ENCODE measurements at regions not wholly inside any gene's neighbourhood (a gene's known extent, or its start where the extent isn't known, plus 50 kb on each side); places are given as distances from the start of the nearest gene placed in this dataset.

DNA sequence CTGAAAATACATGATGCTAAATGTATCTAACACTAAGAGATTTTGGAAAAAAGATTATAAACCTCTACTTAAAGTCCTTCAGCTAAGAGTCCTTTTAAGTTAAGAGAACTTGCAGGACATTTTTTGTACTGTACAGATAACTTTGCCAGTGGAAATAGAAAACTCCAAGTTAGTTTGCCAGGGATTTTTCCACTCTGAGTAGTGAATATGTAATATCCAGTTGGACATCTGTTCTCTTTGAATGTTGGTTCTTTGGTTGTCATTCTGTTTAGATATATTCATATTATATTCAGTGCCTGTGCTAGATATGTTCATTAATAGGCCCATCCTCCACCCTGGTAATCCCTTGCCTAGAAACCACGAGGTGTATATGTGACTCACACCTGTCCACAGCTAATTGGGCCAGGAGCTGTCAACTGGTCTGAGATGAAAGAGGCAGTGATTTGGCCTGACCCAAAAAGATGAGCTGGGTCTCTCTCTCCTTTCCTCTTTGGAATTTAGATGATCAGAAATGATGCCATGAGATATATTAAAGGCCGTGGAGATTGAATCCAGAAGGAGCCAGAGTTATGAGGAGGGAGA, 261.0 kb upstream of the LRIG3 start:
- Histone ChIP-seq H3K18ac (ENCODE audit: low read depth, low read length) (no peak overlapping the region), H4K20me1 (ENCODE audit: insufficient read depth, low read length) (no peaks in the 10 kb centered on the region), H2AK5ac (ENCODE audit: low read depth, low read length) (no peak overlapping the region), H2BK120ac (ENCODE audit: low read depth, low read length) (no peak overlapping the region), H2BK20ac (ENCODE audit: low read depth, low read length) (no peak overlapping the region), H3K27ac (ENCODE audit: insufficient read depth, low read length) (no peak overlapping the region), H3K4me3 (ENCODE audit: insufficient read depth, low read depth, low read length) (no peak overlapping the region), H2BK5ac (ENCODE audit: low read depth, low read length, poor library complexity, severe bottlenecking) (no peak overlapping the region), H3K9ac (ENCODE audit: low read depth, low read length) (no peak overlapping the region), H2BK15ac (ENCODE audit: low read depth, low read length) (no peak overlapping the region), H3K79me1 (ENCODE audit: low read depth in 1 of 2, low read length in 2 of 2) (no peaks in the 10 kb centered on the region), H3K4ac (ENCODE audit: low read depth, low read length) (no peak overlapping the region), H2AFZ (replicated peaks; ENCODE audit: low read length, poor library complexity) (no peak overlapping the region), H4K5ac (ENCODE audit: low read depth, low read length) (no peak overlapping the region), H3K27me3 (ENCODE audit: control insufficient read depth, insufficient read depth, low read length) (no peaks in the 10 kb centered on the region), H3K56ac (ENCODE audit: extremely low read depth, insufficient read depth, low read length) (no peak overlapping the region), H3K36me3 (ENCODE audit: control insufficient read depth, insufficient read depth, low read length) (no peaks in the 10 kb centered on the region), H4K91ac (ENCODE audit: insufficient read depth, low read depth, low read length) (no peak overlapping the region), H2AK9ac (replicated peaks; ENCODE audit: low read depth, low read length, poor library complexity) (no peak overlapping the region), H3K4me1 (ENCODE audit: control insufficient read depth, insufficient read depth, low read length) (no peaks in the 10 kb centered on the region), H3K4me2 (ENCODE audit: low read depth, low read length) (no peak overlapping the region), H4K8ac (ENCODE audit: low read depth in 2 of 2, low read length in 2 of 2) (no peak overlapping the region), H3K23ac (ENCODE audit: low read depth, low read length) (no peak overlapping the region), H3K9me1 (ENCODE audit: insufficient read depth, low read length) (no peaks in the 10 kb centered on the region), H3K9me3 (ENCODE audit: control insufficient read depth, insufficient read depth, low read length) (no peaks in the 10 kb centered on the region), H3K14ac (replicated peaks; ENCODE audit: low read depth, low read length) (no peak overlapping the region)
- ChIA-PET CTCF (no interaction called here), POLR2A (ENCODE audit: unreplicated experiment) (no interaction called here)
- no TSS peak for BruUV-seq (replicated peaks)
- DNase-seq (no peak), ATAC-seq (ENCODE audit: low read depth) (no peak)
- TF ChIP-seq POLR2A (IDR thresholded peaks at IDR 0.05; ENCODE audit: low read depth, low read length) (no peak), FOS (IDR thresholded peaks at IDR 0.05; ENCODE audit: low read depth, low read length) (no peak), NFE2L2 (IDR thresholded peaks at IDR 0.05; ENCODE audit: low read depth, low read length) (no peak), RAD21 (IDR thresholded peaks at IDR 0.05; ENCODE audit: low read length) (no peak), CHD1 (IDR thresholded peaks at IDR 0.05; ENCODE audit: low read depth, low read length) (no peak), MAZ (IDR thresholded peaks at IDR 0.05; ENCODE audit: borderline replicate concordance, low read depth, low read length) (no peak), CEBPB (IDR thresholded peaks at IDR 0.05; ENCODE audit: low read depth, low read length) (no peak), MXI1 (IDR thresholded peaks at IDR 0.05; ENCODE audit: borderline replicate concordance, low read depth, low read length) (no peak), ELK1 (IDR thresholded peaks at IDR 0.05; ENCODE audit: borderline replicate concordance, low read depth, low read length) (no peak), MAFK (IDR thresholded peaks at IDR 0.05; ENCODE audit: low read depth, low read length) (no peak)
- TF ChIP-seq, protein P1, sequence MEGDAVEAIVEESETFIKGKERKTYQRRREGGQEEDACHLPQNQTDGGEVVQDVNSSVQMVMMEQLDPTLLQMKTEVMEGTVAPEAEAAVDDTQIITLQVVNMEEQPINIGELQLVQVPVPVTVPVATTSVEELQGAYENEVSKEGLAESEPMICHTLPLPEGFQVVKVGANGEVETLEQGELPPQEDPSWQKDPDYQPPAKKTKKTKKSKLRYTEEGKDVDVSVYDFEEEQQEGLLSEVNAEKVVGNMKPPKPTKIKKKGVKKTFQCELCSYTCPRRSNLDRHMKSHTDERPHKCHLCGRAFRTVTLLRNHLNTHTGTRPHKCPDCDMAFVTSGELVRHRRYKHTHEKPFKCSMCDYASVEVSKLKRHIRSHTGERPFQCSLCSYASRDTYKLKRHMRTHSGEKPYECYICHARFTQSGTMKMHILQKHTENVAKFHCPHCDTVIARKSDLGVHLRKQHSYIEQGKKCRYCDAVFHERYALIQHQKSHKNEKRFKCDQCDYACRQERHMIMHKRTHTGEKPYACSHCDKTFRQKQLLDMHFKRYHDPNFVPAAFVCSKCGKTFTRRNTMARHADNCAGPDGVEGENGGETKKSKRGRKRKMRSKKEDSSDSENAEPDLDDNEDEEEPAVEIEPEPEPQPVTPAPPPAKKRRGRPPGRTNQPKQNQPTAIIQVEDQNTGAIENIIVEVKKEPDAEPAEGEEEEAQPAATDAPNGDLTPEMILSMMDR (conservative IDR thresholded peaks at IDR 0.05; ENCODE audit: low read depth, low read length) = no peak
- TF ChIP-seq, protein P2, sequence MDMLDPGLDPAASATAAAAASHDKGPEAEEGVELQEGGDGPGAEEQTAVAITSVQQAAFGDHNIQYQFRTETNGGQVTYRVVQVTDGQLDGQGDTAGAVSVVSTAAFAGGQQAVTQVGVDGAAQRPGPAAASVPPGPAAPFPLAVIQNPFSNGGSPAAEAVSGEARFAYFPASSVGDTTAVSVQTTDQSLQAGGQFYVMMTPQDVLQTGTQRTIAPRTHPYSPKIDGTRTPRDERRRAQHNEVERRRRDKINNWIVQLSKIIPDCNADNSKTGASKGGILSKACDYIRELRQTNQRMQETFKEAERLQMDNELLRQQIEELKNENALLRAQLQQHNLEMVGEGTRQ (IDR thresholded peaks at IDR 0.05; ENCODE audit: low read depth, low read length) = no peak
- in situ Hi-C loops (cut with MboI; ENCODE audit: low sequenced_read_pairs) (no loop called here), dilution Hi-C loops (cut with HindIII; ENCODE audit: low sequenced_read_pairs, unreplicated experiment) (no loop called here), intact Hi-C loops (cut with micrococcal nuclease) (no loop called here)
- WGBS, 2 experiments (ENCODE audit: extremely low coverage in 2 of 2, insufficient read length in 1 of 2) = no CpG with 5 or more reads among the region's 2 CpGs

Measured in IMR-90 (cell line).